HepG2 (cell line): ENCODE measurements at regions not wholly inside any gene's neighbourhood (a gene's known extent, or its start where the extent isn't known, plus 50 kb on each side); places are given as distances from the start of the nearest gene placed in this dataset.

Experiments used
- ARHGAP35 ChIP-seq: sonication (generic); formaldehyde crosslinking; IDR thresholded peaks from 2 replicates; pipeline ENCODE4 v1.9.0; 2022; ENCODE audit warnings: mild to moderate bottlenecking, inconsistent platforms, moderate library complexity, missing genetic modification reagents, borderline replicate concordance
- DR1 ChIP-seq: sonication (generic); formaldehyde crosslinking; IDR thresholded peaks from 2 replicates; pipeline ENCODE4 v1.8.0; 2021; ENCODE audit warnings: mild to moderate bottlenecking, missing genetic modification reagents, inconsistent platforms
- ERF ChIP-seq: IDR thresholded peaks from 2 replicates; pipeline ENCODE4 v1.6.1; 2018; ENCODE audit warnings: missing biosample characterization, missing genetic modification reagents
- GTF2F1 ChIP-seq: fragments of 150-350 bp; IDR thresholded peaks from 2 replicates; pipeline ENCODE4 v1.6.1; 2014; ENCODE audit warnings: low read length
- HDAC2 ChIP-seq: sonication (generic); formaldehyde crosslinking; IDR thresholded peaks from 2 replicates; pipeline ENCODE4 v1.4.0; 2020; ENCODE audit warnings: missing genetic modification reagents
- IKZF1 ChIP-seq: fragments of 450-650 bp; IDR thresholded peaks from 2 replicates; pipeline ENCODE4 v1.7.1; 2016
- NFATC3 ChIP-seq: sonication (generic); formaldehyde crosslinking; IDR thresholded peaks from 2 replicates; pipeline ENCODE4 v1.5.1; 2020; ENCODE audit warnings: mild to moderate bottlenecking, missing genetic modification reagents
- TBX2 ChIP-seq: sonication (generic); formaldehyde crosslinking; IDR thresholded peaks from 2 replicates; pipeline ENCODE4 v1.5.0; 2020; ENCODE audit warnings: missing genetic modification reagents, mild to moderate bottlenecking, borderline replicate concordance
- TSC22D2 ChIP-seq: sonication (generic); formaldehyde crosslinking; IDR thresholded peaks from 2 replicates; pipeline ENCODE4 v1.5.1; 2020; ENCODE audit warnings: missing genetic modification reagents, mild to moderate bottlenecking, borderline replicate concordance
- ZFX ChIP-seq: sonication (generic); formaldehyde crosslinking; IDR thresholded peaks from 2 replicates; pipeline ENCODE4 v1.4.0; 2020; ENCODE audit warnings: mild to moderate bottlenecking, low read depth, missing genetic modification reagents, moderate library complexity
- ZNF282 ChIP-seq: fragments of 450-650 bp; IDR thresholded peaks from 2 replicates; pipeline ENCODE4 v1.6.1; 2018; ENCODE audit not compliant: partially characterized antibody
- ZNF326 ChIP-seq: sonication (generic); formaldehyde crosslinking; IDR thresholded peaks from 2 replicates; pipeline ENCODE4 v1.4.0; 2020; ENCODE audit warnings: missing genetic modification reagents, borderline replicate concordance
- ZNF558 ChIP-seq: sonication (generic); formaldehyde crosslinking; IDR thresholded peaks from 2 replicates; pipeline ENCODE4 v1.9.0; 2022; ENCODE audit warnings: mild to moderate bottlenecking, missing genetic modification reagents, borderline replicate concordance
- TF ChIP-seq, protein P1 (sequence below), 2 experiments: fragments of 450-650 bp in 1 of 2; sonication (generic) in 1 of 2; formaldehyde crosslinking in 1 of 2; IDR thresholded peaks; 2 replicates each; pipeline versions ENCODE4 v1.6.1 to v1.8.0; 2016 to 2022; ENCODE audit warnings: antibody characterized with exemption in 1 of 2, mild to moderate bottlenecking in 1 of 2, missing genetic modification reagents in 1 of 2
- TF ChIP-seq, protein P2 (sequence below): sonication (generic); formaldehyde crosslinking; IDR thresholded peaks from 2 replicates; pipeline ENCODE4 v1.8.1; 2023; ENCODE audit warnings: mild to moderate bottlenecking, moderate library complexity, missing genetic modification reagents
- TF ChIP-seq, protein P3 (sequence below): sonication (generic); formaldehyde crosslinking; IDR thresholded peaks from 2 replicates; pipeline ENCODE4 v1.5.1; 2020; ENCODE audit warnings: missing genetic modification reagents, mild to moderate bottlenecking, borderline replicate concordance

GRCh38 chr1:9181176-9181906 lies 52.4 kb upstream of the GPR157 start (continued):
- TF ChIP-seq, protein P1, sequence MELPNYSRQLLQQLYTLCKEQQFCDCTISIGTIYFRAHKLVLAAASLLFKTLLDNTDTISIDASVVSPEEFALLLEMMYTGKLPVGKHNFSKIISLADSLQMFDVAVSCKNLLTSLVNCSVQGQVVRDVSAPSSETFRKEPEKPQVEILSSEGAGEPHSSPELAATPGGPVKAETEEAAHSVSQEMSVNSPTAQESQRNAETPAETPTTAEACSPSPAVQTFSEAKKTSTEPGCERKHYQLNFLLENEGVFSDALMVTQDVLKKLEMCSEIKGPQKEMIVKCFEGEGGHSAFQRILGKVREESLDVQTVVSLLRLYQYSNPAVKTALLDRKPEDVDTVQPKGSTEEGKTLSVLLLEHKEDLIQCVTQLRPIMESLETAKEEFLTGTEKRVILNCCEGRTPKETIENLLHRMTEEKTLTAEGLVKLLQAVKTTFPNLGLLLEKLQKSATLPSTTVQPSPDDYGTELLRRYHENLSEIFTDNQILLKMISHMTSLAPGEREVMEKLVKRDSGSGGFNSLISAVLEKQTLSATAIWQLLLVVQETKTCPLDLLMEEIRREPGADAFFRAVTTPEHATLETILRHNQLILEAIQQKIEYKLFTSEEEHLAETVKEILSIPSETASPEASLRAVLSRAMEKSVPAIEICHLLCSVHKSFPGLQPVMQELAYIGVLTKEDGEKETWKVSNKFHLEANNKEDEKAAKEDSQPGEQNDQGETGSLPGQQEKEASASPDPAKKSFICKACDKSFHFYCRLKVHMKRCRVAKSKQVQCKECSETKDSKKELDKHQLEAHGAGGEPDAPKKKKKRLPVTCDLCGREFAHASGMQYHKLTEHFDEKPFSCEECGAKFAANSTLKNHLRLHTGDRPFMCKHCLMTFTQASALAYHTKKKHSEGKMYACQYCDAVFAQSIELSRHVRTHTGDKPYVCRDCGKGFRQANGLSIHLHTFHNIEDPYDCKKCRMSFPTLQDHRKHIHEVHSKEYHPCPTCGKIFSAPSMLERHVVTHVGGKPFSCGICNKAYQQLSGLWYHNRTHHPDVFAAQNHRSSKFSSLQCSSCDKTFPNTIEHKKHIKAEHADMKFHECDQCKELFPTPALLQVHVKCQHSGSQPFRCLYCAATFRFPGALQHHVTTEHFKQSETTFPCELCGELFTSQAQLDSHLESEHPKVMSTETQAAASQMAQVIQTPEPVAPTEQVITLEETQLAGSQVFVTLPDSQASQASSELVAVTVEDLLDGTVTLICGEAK (IDR thresholded peaks at IDR 0.05) = no peak
- TF ChIP-seq, protein P1 (CRISPR knock-in tag; IDR thresholded peaks at IDR 0.05) = no peak
- no peak for TF ChIP-seq ZNF558 (CRISPR knock-in tag)
- TF ChIP-seq ZNF326 (CRISPR knock-in tag) = 0 out of 2 replicates have a peak, but pooled peaks have one; percentile 39
- no peak for TF ChIP-seq GTF2F1
- TF ChIP-seq TSC22D2 (CRISPR knock-in tag) = peak; percentile 57; the same call in 1 of the 2 replicates
- TF ChIP-seq, protein P2, sequence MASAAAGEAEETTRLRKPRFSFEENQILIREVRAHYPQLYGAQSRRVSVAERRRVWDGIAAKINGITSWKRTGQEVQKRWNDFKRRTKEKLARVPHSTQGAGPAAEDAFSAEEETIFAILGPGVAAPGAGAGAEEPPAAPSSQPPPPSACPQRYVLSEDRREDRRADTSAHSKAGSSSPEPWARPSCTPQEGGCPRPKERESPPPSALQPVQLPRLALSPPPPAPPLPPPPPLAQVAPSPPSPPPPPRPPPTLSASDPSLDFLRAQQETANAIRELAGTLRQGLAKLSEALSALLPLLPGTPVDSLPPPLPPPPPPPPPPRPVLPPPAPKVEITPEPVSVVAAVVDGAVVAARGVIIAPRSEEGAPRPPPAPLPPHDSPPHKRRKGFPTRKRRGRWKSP (CRISPR knock-in tag) = 0 out of 2 replicates have a peak, but pooled peaks have one; percentile 5
- no peak for TF ChIP-seq DR1 (CRISPR knock-in tag)
- no peak for TF ChIP-seq ARHGAP35 (CRISPR knock-in tag)
- TF ChIP-seq HDAC2 (CRISPR knock-in tag) = peak; percentile 42; the same call in 1 of the 2 replicates
- TF ChIP-seq NFATC3 = no peak
- no peak for TF ChIP-seq ZFX
- TF ChIP-seq ZNF282 = no peak
- TF ChIP-seq, protein P3, sequence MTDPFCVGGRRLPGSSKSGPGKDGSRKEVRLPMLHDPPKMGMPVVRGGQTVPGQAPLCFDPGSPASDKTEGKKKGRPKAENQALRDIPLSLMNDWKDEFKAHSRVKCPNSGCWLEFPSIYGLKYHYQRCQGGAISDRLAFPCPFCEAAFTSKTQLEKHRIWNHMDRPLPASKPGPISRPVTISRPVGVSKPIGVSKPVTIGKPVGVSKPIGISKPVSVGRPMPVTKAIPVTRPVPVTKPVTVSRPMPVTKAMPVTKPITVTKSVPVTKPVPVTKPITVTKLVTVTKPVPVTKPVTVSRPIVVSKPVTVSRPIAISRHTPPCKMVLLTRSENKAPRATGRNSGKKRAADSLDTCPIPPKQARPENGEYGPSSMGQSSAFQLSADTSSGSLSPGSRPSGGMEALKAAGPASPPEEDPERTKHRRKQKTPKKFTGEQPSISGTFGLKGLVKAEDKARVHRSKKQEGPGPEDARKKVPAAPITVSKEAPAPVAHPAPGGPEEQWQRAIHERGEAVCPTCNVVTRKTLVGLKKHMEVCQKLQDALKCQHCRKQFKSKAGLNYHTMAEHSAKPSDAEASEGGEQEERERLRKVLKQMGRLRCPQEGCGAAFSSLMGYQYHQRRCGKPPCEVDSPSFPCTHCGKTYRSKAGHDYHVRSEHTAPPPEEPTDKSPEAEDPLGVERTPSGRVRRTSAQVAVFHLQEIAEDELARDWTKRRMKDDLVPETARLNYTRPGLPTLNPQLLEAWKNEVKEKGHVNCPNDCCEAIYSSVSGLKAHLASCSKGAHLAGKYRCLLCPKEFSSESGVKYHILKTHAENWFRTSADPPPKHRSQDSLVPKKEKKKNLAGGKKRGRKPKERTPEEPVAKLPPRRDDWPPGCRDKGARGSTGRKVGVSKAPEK (CRISPR knock-in tag) = no peak
- peak; percentile 53; the same call in 1 of the 2 replicates for TF ChIP-seq ERF (CRISPR knock-in tag)
- no peak for TF ChIP-seq IKZF1
- no peak for TF ChIP-seq TBX2
